ENCODE measurements at regions not wholly inside any gene's neighbourhood (a gene's known extent, or its start where the extent isn't known, plus 50 kb on each side); places are given as distances from the start of the nearest gene placed in this dataset.

DNA sequence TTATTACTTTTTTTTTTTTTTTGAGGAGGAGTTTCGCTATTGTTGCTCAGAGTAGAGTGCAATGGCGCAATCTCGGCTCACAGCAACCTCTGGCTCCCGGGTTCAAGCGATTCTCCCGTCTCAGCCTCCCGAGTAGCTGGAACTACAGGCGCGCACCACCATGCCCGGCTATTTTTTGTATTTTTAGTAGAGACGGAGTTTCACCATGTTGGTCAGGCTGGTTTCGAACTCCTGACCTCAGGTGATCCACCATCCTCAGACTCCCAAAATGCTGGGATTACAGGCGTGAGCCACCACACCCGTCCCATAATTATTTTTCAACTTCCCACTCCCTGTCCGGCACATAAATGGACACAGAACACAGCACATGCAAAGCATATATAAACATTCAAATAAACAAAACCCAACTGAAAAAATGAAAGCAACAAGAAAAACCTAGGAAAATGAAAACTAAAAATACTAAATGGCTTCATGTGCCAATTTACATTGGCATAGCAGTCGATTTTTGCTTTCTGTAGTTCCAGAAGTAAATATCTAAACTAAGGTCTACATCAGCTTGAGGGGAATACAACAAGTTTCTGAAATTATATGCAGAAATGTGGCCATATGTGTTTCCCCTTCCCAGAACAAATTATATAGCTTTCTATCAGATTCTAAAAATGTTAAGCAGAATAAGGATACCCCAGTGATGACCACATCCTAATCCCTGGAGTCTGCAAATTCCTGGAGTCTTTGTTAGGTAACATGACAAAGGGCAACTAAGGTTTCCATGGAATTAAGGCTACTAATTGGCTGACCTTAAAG, 113.9 kb downstream of the HFE start:
- H3K27me3 ChIP-seq (ENCODE audit: control insufficient read depth, insufficient read depth, low read length): no peaks in the 10 kb centered on the region

GRCh38 chr6:26202201-26202611, 115.0 kb downstream of the HFE start:
- Histone ChIP-seq H3K36me3 (ENCODE audit: control insufficient read depth, insufficient read depth, low read length) (no peaks in the 10 kb centered on the region), H3K27me3 (ENCODE audit: control insufficient read depth, insufficient read depth, low read length) (no peaks in the 10 kb centered on the region), H3K4me3 (ENCODE audit: low read depth, low read length) (no peak overlapping the region)
- no peak for DNase-seq (ENCODE audit: low read depth)
- FAIRE-seq: no peak
- TF ChIP-seq, protein P1, sequence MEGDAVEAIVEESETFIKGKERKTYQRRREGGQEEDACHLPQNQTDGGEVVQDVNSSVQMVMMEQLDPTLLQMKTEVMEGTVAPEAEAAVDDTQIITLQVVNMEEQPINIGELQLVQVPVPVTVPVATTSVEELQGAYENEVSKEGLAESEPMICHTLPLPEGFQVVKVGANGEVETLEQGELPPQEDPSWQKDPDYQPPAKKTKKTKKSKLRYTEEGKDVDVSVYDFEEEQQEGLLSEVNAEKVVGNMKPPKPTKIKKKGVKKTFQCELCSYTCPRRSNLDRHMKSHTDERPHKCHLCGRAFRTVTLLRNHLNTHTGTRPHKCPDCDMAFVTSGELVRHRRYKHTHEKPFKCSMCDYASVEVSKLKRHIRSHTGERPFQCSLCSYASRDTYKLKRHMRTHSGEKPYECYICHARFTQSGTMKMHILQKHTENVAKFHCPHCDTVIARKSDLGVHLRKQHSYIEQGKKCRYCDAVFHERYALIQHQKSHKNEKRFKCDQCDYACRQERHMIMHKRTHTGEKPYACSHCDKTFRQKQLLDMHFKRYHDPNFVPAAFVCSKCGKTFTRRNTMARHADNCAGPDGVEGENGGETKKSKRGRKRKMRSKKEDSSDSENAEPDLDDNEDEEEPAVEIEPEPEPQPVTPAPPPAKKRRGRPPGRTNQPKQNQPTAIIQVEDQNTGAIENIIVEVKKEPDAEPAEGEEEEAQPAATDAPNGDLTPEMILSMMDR (IDR thresholded peaks at IDR 0.05; ENCODE audit: insufficient read depth, low read length, severe bottlenecking): no peak

More for the DNA sequence above, 113.9 kb downstream of the HFE start:
- TF ChIP-seq, protein P1 (IDR thresholded peaks at IDR 0.05; ENCODE audit: insufficient read depth, low read length, severe bottlenecking): no peak
- no peak overlapping the region for H3K4me3 ChIP-seq (ENCODE audit: low read depth, low read length)
- FAIRE-seq: no peak
- peaks cover 1% of the 10 kb centered on the region for H3K36me3 ChIP-seq (ENCODE audit: control insufficient read depth, insufficient read depth, low read length)
- DNase-seq (ENCODE audit: low read depth): no peak

- H3K27me3 ChIP-seq (ENCODE audit: control insufficient read depth, insufficient read depth, low read length): no peaks in the 10 kb centered on the region
- no peak overlapping the region for H3K4me3 ChIP-seq (ENCODE audit: low read depth, low read length)
- TF ChIP-seq, protein P1 (IDR thresholded peaks at IDR 0.05; ENCODE audit: insufficient read depth, low read length, severe bottlenecking): no peak
- no peak for FAIRE-seq
- DNase-seq (ENCODE audit: low read depth): no peak
- H3K36me3 ChIP-seq (ENCODE audit: control insufficient read depth, insufficient read depth, low read length): no peaks in the 10 kb centered on the region
These were observed 115.8 kb downstream of the HFE start for GRCh38 chr6:26202811-26203583.

GRCh38 chr6:26204332-26205160, 117.3 kb downstream of the HFE start:
- no peaks in the 10 kb centered on the region for H3K36me3 ChIP-seq (ENCODE audit: control insufficient read depth, insufficient read depth, low read length)
- H3K27me3 ChIP-seq (ENCODE audit: control insufficient read depth, insufficient read depth, low read length): no peaks in the 10 kb centered on the region
- peak overlapping the region; percentile 53 for H3K4me3 ChIP-seq (ENCODE audit: low read depth, low read length)
- FAIRE-seq: no peak
- peak; percentile 95 for DNase-seq (ENCODE audit: low read depth)
- TF ChIP-seq, protein P1 (IDR thresholded peaks at IDR 0.05; ENCODE audit: insufficient read depth, low read length, severe bottlenecking): peak; percentile 34

- TF ChIP-seq, protein P1 (IDR thresholded peaks at IDR 0.05; ENCODE audit: insufficient read depth, low read length, severe bottlenecking): no peak
- peak overlapping the region; percentile 53 for H3K4me3 ChIP-seq (ENCODE audit: low read depth, low read length)
- no peaks in the 10 kb centered on the region for H3K27me3 ChIP-seq (ENCODE audit: control insufficient read depth, insufficient read depth, low read length)
- FAIRE-seq: no peak
- no peaks in the 10 kb centered on the region for H3K36me3 ChIP-seq (ENCODE audit: control insufficient read depth, insufficient read depth, low read length)
- DNase-seq (ENCODE audit: low read depth): peak; percentile 74
These were observed 118.0 kb downstream of the HFE start for GRCh38 chr6:26205161-26205624.
